BJ (cell line): ENCODE measurements at regions not wholly inside any gene's neighbourhood (a gene's known extent, or its start where the extent isn't known, plus 50 kb on each side); places are given as distances from the start of the nearest gene placed in this dataset.
A peak's percentile ranks its signal among the peaks of the same experiment; 100 is the strongest.

Experiments used
- CTCF ChIA-PET: fragments of 350-600 bp; formaldehyde crosslinking; extraction: SDS; loops from one replicate; lab custom pipeline; 2021; ENCODE audit warnings: antibody characterized with exemption, inconsistent platforms; lab: Yijun Ruan, JAX
- POLR2A ChIA-PET: fragments of 300-600 bp; sonication (Branson Sonifier 250); formaldehyde crosslinking; extraction: SDS; loops from one replicate; lab custom pipeline; 2021; ENCODE audit warnings: antibody characterized with exemption; lab: Charles Lee
- DNase-seq: peaks from one replicate; pipeline ENCODE4 v3.0.0-alpha.2; 2011; ENCODE audit warnings: low read depth
- H3K27me3 ChIP-seq: 2 replicates; pipeline ENCODE4 v1.6.0; 2011; ENCODE audit warnings: low read length; ENCODE audit not compliant: control insufficient read depth, insufficient read depth
- H3K36me3 ChIP-seq: 2 replicates; pipeline ENCODE4 v1.5.1; 2011; ENCODE audit warnings: low read length; ENCODE audit not compliant: control insufficient read depth, insufficient read depth
- H3K4me3 ChIP-seq: 2 replicates; pipeline ENCODE4 v1.5.1; 2011; ENCODE audit warnings: low read depth, mild to moderate bottlenecking, control low read depth, low read length
- TF ChIP-seq, protein P1 (sequence below): IDR thresholded peaks from 2 replicates; pipeline ENCODE4 v1.5.1; 2011; ENCODE audit warnings: low read depth, mild to moderate bottlenecking, control low read depth, inconsistent platforms, low read length, moderate library complexity; ENCODE audit not compliant: insufficient read depth

DNA sequence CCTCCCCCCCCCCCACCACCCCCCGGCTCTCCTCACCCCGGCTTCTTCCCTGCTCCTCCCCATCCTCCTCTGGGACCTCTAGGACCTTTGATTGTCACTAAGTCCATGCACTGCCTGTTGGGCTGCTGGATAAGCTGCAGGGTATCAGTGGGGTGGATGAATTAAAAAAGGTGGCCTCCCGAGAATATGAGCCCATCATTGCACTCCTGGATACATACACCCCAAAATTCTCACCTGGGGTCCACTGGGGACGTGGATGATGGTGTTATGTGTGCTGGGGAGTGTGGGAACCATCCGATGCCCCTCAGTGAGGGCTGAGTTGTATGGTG is 88.8 kb downstream of the IRF8 start:
- POLR2A ChIA-PET = no interaction called here
- TF ChIP-seq, protein P1, sequence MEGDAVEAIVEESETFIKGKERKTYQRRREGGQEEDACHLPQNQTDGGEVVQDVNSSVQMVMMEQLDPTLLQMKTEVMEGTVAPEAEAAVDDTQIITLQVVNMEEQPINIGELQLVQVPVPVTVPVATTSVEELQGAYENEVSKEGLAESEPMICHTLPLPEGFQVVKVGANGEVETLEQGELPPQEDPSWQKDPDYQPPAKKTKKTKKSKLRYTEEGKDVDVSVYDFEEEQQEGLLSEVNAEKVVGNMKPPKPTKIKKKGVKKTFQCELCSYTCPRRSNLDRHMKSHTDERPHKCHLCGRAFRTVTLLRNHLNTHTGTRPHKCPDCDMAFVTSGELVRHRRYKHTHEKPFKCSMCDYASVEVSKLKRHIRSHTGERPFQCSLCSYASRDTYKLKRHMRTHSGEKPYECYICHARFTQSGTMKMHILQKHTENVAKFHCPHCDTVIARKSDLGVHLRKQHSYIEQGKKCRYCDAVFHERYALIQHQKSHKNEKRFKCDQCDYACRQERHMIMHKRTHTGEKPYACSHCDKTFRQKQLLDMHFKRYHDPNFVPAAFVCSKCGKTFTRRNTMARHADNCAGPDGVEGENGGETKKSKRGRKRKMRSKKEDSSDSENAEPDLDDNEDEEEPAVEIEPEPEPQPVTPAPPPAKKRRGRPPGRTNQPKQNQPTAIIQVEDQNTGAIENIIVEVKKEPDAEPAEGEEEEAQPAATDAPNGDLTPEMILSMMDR = no peak
- Histone ChIP-seq H3K27me3 (peaks cover 39% of the 10 kb centered on the region), H3K36me3 (no peaks in the 10 kb centered on the region), H3K4me3 (no peak overlapping the region)
- CTCF ChIA-PET = interaction anchor here (0.9 to 8.7 kb wide), 6 partner anchors 8 to 175 kb away, joined by 3 to 140 read pairs (median 4); no protein-coding TSS in a partner anchor
- DNase-seq = no peak

DNA sequence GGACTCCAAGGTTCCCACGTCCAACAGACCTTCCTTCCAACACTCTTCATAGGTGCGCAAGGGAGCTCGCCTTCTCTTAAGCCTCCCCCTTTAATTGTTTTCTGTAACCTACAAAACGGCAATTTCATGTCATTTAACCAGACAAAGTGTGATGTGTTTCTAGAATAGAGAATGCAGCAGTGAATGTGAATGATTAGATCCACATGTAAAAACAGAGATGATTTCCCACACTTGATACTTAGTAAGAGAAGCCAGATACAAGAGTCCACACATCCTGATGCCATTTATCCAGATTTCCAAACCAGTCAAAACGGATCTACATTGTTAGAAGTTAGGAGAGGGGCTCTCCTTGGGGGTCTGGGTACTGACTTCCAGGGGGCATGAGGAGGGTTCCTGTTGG is 89.3 kb downstream of the IRF8 start:
- Histone ChIP-seq H3K36me3 (no peaks in the 10 kb centered on the region), H3K27me3 (peaks cover 43% of the 10 kb centered on the region), H3K4me3 (no peak overlapping the region)
- ChIA-PET POLR2A (no interaction called here), CTCF (interaction anchor here (0.9 to 8.7 kb wide), 7 partner anchors 9 to 175 kb away, joined by 3 to 140 read pairs (median 4); no protein-coding TSS in a partner anchor)
- TF ChIP-seq, protein P1 = no peak
- DNase-seq = no peak

DNA sequence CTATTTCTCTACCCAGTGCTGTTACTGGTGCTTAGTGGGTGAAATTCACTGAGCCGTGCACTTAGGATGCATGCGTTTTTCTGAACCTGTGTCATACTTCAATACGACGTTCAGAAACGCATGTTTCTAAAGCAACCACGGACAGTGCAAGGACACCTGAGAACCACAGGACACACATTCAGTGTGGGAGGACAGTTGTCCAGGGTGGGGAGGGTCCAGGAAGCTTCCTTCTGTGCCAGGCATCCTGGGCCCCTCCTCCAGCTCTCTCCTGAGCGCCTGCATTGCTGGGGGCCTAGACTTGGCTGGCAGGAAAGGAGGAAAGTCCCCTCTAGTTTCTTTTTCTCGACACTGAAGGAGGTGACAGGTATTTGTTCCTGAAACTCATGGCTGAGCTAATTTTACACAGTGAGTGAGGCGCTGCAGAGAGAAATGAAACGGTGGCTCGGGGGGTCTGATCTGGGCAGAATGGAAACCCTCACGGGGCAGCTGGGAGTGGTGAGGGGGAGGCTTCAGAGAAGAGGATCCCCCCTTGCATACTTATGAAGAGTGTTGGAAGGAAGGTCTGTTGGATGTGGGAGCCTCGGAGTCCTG is 89.9 kb downstream of the IRF8 start:
- TF ChIP-seq, protein P1 = no peak
- H3K27me3 ChIP-seq = peaks cover 42% of the 10 kb centered on the region
- no peak overlapping the region for H3K4me3 ChIP-seq
- ChIA-PET CTCF (interaction anchor here (0.9 to 8.7 kb wide), 7 partner anchors 8 to 176 kb away, joined by 3 to 140 read pairs (median 3); no protein-coding TSS in a partner anchor), POLR2A (no interaction called here)
- no peaks in the 10 kb centered on the region for H3K36me3 ChIP-seq
- no peak for DNase-seq

DNA sequence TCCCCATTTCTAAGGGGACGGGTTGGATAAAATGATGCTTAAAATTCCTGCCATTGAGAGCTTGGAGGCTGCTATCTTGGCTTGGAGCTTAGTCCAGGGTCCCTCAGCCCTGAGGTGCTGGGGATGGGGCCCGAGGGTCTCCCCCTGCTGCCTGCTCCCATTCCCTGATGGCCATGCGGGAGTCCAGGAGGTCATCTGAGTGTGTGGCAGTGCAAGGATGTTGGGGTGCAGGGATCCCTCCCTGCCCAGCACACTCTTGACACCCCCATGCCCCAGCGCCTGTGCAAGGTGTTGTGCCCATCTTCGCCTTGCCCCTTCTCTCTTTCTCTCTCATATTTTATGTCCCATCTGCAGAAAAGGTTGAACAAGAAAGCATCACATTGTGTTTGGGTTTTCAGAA is 90.4 kb downstream of the IRF8 start:
- ChIA-PET CTCF (interaction anchor here (0.6 to 8.7 kb wide), 6 partner anchors 8 to 176 kb away, joined by 3 to 140 read pairs (median 4); no protein-coding TSS in a partner anchor), POLR2A (no interaction called here)
- TF ChIP-seq, protein P1 = no peak
- Histone ChIP-seq H3K36me3 (no peaks in the 10 kb centered on the region), H3K4me3 (no peak overlapping the region), H3K27me3 (peaks cover 43% of the 10 kb centered on the region)
- no peak for DNase-seq

DNA sequence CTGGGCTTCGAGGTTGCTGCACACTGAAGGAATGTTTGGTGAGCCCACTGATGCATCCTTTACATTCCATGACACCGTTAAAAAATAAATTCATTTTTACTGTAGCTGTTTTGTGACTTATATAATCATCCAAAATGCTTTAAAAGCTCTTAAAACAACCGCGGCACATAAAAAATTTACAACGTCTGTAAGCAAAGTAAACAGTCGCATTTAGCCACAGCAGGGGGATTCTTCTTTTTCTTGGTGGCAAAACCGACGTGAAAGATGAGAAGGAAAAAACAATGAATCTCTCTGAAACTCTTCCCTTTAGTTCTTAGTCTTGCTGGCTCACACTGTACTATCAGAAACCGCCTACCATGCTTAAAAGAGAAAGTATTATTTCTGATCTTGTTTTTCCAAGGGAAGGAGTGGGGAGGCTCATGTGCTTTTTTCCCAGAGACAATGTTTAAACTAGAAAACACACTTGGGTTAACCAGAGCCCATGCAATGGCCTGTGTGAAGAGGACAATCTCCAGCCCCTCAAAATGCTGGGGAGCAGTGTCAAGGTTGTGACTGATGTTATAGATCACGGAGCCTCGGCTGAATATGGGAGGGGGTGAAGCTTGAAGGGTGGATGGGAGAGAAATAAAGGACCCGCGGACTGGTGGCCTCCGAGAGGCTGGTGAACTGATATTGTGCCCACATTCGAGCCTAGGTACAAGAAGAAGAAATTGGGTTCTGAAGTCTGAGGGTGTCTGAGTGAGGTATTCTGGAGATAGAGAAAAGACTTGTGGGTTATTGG is 91.1 kb downstream of the IRF8 start:
- ChIA-PET POLR2A (no interaction called here), CTCF (interaction anchor here (0.6 to 8.7 kb wide), 6 partner anchors 8 to 170 kb away, joined by 3 to 140 read pairs (median 4); no protein-coding TSS in a partner anchor)
- Histone ChIP-seq H3K4me3 (no peak overlapping the region), H3K27me3 (peaks cover 45% of the 10 kb centered on the region), H3K36me3 (no peaks in the 10 kb centered on the region)
- TF ChIP-seq, protein P1 = no peak
- peak; percentile 19 for DNase-seq
